K562 (cell line): ENCODE measurements at regions not wholly inside any gene's neighbourhood (a gene's known extent, or its start where the extent isn't known, plus 50 kb on each side); places are given as distances from the start of the nearest gene placed in this dataset.

ENCODE experiments used
- ATAC-seq: fragments of 200-7000 bp; cut with Tn5 transposase; 3 replicates; pipeline ENCODE4 v1.9.1; 2020; ENCODE audit warnings: moderate library complexity
- BruUV-seq: library from RNA; stranded (reverse); fragments of 400-500 nt; replicated peaks from 2 replicates; lab custom pipeline; 2021; lab: Mats Ljungman, UMichigan
- CTCF ChIA-PET: fragments of 300-600 bp; formaldehyde crosslinking; extraction: SDS; loops from one replicate; lab custom pipeline; 2021; ENCODE audit warnings: low intra/inter-chr PET ratio; lab: Yijun Ruan, JAX
- POLR2A ChIA-PET: fragments of 300-600, 350-650 bp; sonication (Branson Sonifier 250); formaldehyde crosslinking; extraction: SDS; loops from one replicate; lab custom pipeline; 2021; ENCODE audit warnings: antibody characterized with exemption, inconsistent platforms; lab: Yijun Ruan, JAX
- DNase-seq, 4 experiments: peaks; one replicate each; pipeline versions ENCODE4 v3.0.0 to v3.0.0-alpha.2; 2011 to 2018; ENCODE audit warnings: low spot score in 3 of 4, mixed read lengths in 3 of 4; ENCODE audit errors: extremely low read depth in 1 of 4
- FAIRE-seq: peaks from 2 replicates; lab custom pipeline; 2011; peaks lifted over from hg19 to GRCh38; lab: Jason Lieb, UNC
- H2AFZ ChIP-seq: 2 replicates; pipeline ENCODE4 v1.6.0; 2011; ENCODE audit warnings: low read depth, low read length, control low read depth, inconsistent platforms
- H3K27ac ChIP-seq: fragments of 200-600 bp; 3 replicates; pipeline ENCODE4 v1.8.0; 2011; ENCODE audit warnings: low read depth, mild to moderate bottlenecking, control low read depth, inconsistent platforms, low read length, moderate library complexity, mixed read lengths; ENCODE audit errors: extremely low read depth
- H3K27me3 ChIP-seq, 2 experiments: fragments of 300-600 bp in 1 of 2; 2 replicates in 1 of 2; 3 replicates in 1 of 2; pipeline versions ENCODE4 v1.6.0 to v1.8.0; 2011; ENCODE audit warnings: inconsistent platforms in 2 of 2, low read length in 2 of 2, mild to moderate bottlenecking in 1 of 2, mixed read lengths in 1 of 2, moderate library complexity in 1 of 2; ENCODE audit not compliant: control insufficient read depth in 2 of 2, insufficient read depth in 2 of 2
- H3K36me3 ChIP-seq: fragments of 300-600 bp; 3 replicates; pipeline ENCODE4 v1.8.0; 2011; ENCODE audit warnings: mild to moderate bottlenecking, low read length, inconsistent platforms; ENCODE audit not compliant: control insufficient read depth, insufficient read depth
- H3K4me1 ChIP-seq, 2 experiments: fragments of 200-600 bp in 1 of 2; replicated peaks in 1 of 2; 2 replicates in 1 of 2; 3 replicates in 1 of 2; pipeline versions ENCODE4 v1.5.1 to v1.8.0; 2011; ENCODE audit warnings: inconsistent platforms in 2 of 2, low read length in 2 of 2, mild to moderate bottlenecking in 1 of 2, mixed read lengths in 1 of 2, moderate library complexity in 1 of 2; ENCODE audit not compliant: control insufficient read depth in 2 of 2, insufficient read depth in 2 of 2
- H3K4me2 ChIP-seq: 2 replicates; pipeline ENCODE4 v1.6.1; 2011; ENCODE audit warnings: low read length, control low read depth, inconsistent platforms, mixed read lengths; ENCODE audit not compliant: insufficient read depth
- H3K4me3 ChIP-seq: fragments of 200-600 bp; sonication (generic), shearing (Covaris generic); 2 replicates; pipeline ENCODE4 v1.5.1; 2016; ENCODE audit warnings: control low read depth, inconsistent platforms
- H3K79me2 ChIP-seq: fragments of 200-600 bp; 3 replicates; pipeline ENCODE4 v1.8.0; 2011; ENCODE audit warnings: low read length, inconsistent platforms; ENCODE audit not compliant: control insufficient read depth, insufficient read depth
- H3K9ac ChIP-seq, 2 experiments: 2 replicates each; pipeline versions ENCODE4 v1.6.0 to v1.6.1; 2011; ENCODE audit warnings: low read depth in 2 of 2, low read length in 2 of 2, control low read depth in 1 of 2, inconsistent platforms in 1 of 2, mild to moderate bottlenecking in 1 of 2, mixed read lengths in 1 of 2; ENCODE audit not compliant: insufficient read depth in 1 of 2
- H3K9me1 ChIP-seq: one replicate; pipeline ENCODE4 v1.6.0; 2011; ENCODE audit warnings: inconsistent platforms, mild to moderate bottlenecking, low read length, moderate library complexity; ENCODE audit not compliant: control insufficient read depth, insufficient read depth
- H3K9me3 ChIP-seq: replicated peaks from 2 replicates; pipeline ENCODE4 v1.5.1; 2011; ENCODE audit warnings: low read depth, low read length, inconsistent platforms; ENCODE audit not compliant: control insufficient read depth, insufficient read depth
- H4K20me1 ChIP-seq: replicated peaks from 2 replicates; pipeline ENCODE4 v1.6.1; 2011; ENCODE audit warnings: low read length, inconsistent platforms, mixed read lengths; ENCODE audit not compliant: control insufficient read depth, insufficient read depth
- ARHGAP35 ChIP-seq: fragments of 450-650 bp; IDR thresholded peaks from 2 replicates; pipeline ENCODE4 v1.6.1; 2018; ENCODE audit not compliant: partially characterized antibody
- ESRRB ChIP-seq: fragments of 250-450 bp; sonication (Bioruptor Pico); IDR thresholded peaks from 2 replicates; pipeline ENCODE4 v1.5.0; 2020; ENCODE audit warnings: mild to moderate bottlenecking, moderate library complexity, borderline replicate concordance
- EZH2 ChIP-seq: IDR thresholded peaks from 2 replicates; pipeline ENCODE4 v1.6.1; 2012; ENCODE audit warnings: low read depth, mild to moderate bottlenecking, inconsistent platforms, low read length, borderline replicate concordance
- FOXA3 ChIP-seq, 2 experiments: fragments of 450-650 bp in 1 of 2; sonication (generic) in 1 of 2; formaldehyde crosslinking; IDR thresholded peaks in 1 of 2; conservative IDR thresholded peaks in 1 of 2; 2 replicates each; pipeline versions ENCODE4 v1.4.0 to v1.8.0; 2020 to 2022; ENCODE audit warnings: mild to moderate bottlenecking in 2 of 2, missing genetic modification reagents in 1 of 2
- FOXJ3 ChIP-seq: sonication (generic); formaldehyde crosslinking; IDR thresholded peaks from 2 replicates; pipeline ENCODE4 v1.4.0; 2020; ENCODE audit warnings: mild to moderate bottlenecking, missing genetic modification reagents
- GTF2A2 ChIP-seq: IDR thresholded peaks from 2 replicates; pipeline ENCODE4 v1.6.1; 2016; ENCODE audit warnings: mild to moderate bottlenecking, missing genetic modification characterization, missing compliant biosample characterization
- HDGF ChIP-seq: fragments of 450-650 bp; IDR thresholded peaks from 2 replicates; pipeline ENCODE4 v1.6.1; 2016
- HOXB6 ChIP-seq: fragments of 250-450 bp; sonication (Bioruptor Pico); IDR thresholded peaks from 2 replicates; pipeline ENCODE4 v1.5.1; 2022; ENCODE audit warnings: mild to moderate bottlenecking, borderline replicate concordance
- KDM1A ChIP-seq, 2 experiments: fragments of 450-650 bp; IDR thresholded peaks; 2 replicates each; pipeline ENCODE4 v1.6.1; 2016; ENCODE audit warnings: mild to moderate bottlenecking in 2 of 2
- MCM2 ChIP-seq: fragments of 450-650 bp; IDR thresholded peaks from 2 replicates; pipeline ENCODE4 v1.6.1; 2017; ENCODE audit warnings: low read depth, mild to moderate bottlenecking
- MNT ChIP-seq, 2 experiments: fragments of 450-650 bp; conservative IDR thresholded peaks; 2 replicates each; pipeline ENCODE4 v1.6.1; 2017; ENCODE audit warnings: mild to moderate bottlenecking in 2 of 2, moderate library complexity in 2 of 2
- SMARCE1 ChIP-seq: fragments of 450-650 bp; IDR thresholded peaks from 2 replicates; pipeline ENCODE4 v1.7.1; 2016; ENCODE audit warnings: mild to moderate bottlenecking
- SP2 ChIP-seq: IDR thresholded peaks from 2 replicates; pipeline ENCODE4 v1.6.1; 2011; ENCODE audit warnings: mild to moderate bottlenecking, low read depth, low read length, moderate library complexity; ENCODE audit not compliant: poor library complexity, severe bottlenecking; ENCODE audit errors: extremely low read depth
- ZNF274 ChIP-seq: IDR thresholded peaks from 2 replicates; pipeline ENCODE4 v1.6.1; 2011; ENCODE audit warnings: low read depth, mild to moderate bottlenecking, low read length, moderate library complexity, borderline replicate concordance
- WGBS: fragments of 100-300 bp; shearing (Covaris generic); methylation state at CpG from one replicate; pipeline ENCODE4 v1.1.6; 2016; ENCODE audit warnings: low coverage, mixed read lengths; ENCODE audit not compliant: insufficient coverage; ENCODE audit errors: missing lambda C conversion rate; 5-methylcytosine and 5-hydroxymethylcytosine counted together
- in situ Hi-C: fragments of 300-500 bp; cut with MboI; formaldehyde crosslinking; loops from 4 replicates; pipeline ENCODE4 v1.15.0; 2018; ENCODE audit warnings: inconsistent platforms, mixed read lengths
- intact Hi-C: fragments of 100-400 bp; cut with micrococcal nuclease; formaldehyde crosslinking; loops from 2 replicates; pipeline ENCODE4 v1.14.2; 2022
- TF ChIP-seq, protein P1 (sequence below): sonication (generic); formaldehyde crosslinking; IDR thresholded peaks from 2 replicates; pipeline ENCODE4 v1.8.1; 2023; ENCODE audit warnings: mild to moderate bottlenecking, missing genetic modification reagents
- TF ChIP-seq, protein P2 (sequence below): fragments of 250-450 bp; sonication (Bioruptor Pico); IDR thresholded peaks from 2 replicates; pipeline ENCODE4 v1.8.0; 2022; ENCODE audit warnings: inconsistent platforms, mild to moderate bottlenecking, moderate library complexity, borderline replicate concordance
- TF ChIP-seq, protein P3 (sequence below): sonication (generic); formaldehyde crosslinking; IDR thresholded peaks from 2 replicates; pipeline ENCODE4 v1.8.1; 2022; ENCODE audit warnings: missing genetic modification reagents

DNA sequence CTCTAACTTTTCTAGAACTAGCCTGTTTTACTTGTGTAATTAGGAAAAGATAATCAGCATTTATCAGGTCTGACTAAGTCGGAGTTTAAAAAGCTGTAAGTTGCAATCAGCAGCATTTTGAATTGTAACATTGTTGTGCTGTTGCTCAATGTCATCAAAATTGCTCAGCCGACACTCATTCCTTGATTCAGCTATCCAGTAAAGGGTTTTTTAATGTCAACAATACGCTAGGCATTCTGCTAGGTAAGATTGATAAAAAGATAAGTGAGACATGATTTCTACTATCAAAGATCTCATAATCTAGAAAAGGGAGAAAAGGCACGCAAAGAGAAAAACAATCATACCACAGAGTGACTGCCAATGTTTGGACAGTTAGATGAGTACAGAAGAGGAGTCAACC, 327.1 kb upstream of the CDH2 start:
- FAIRE-seq: no peak
- TF ChIP-seq HOXB6 (no peak), SMARCE1 (no peak), HDGF (no peak), MNT (conservative IDR thresholded peaks at IDR 0.05) (no peak), GTF2A2 (no peak), FOXJ3 (CRISPR knock-in tag) (no peak), SP2 (no peak), MCM2 (no peak), ZNF274 (no peak), FOXA3 (CRISPR knock-in tag; conservative IDR thresholded peaks at IDR 0.05 in 1 of 2, IDR thresholded peaks at IDR 0.05 in 1 of 2) (no peak), KDM1A (IDR thresholded peaks at IDR 0.05) (no peak), ESRRB (CRISPR knock-in tag) (no peak), ARHGAP35 (no peak), EZH2 (no peak)
- TF ChIP-seq, protein P1, sequence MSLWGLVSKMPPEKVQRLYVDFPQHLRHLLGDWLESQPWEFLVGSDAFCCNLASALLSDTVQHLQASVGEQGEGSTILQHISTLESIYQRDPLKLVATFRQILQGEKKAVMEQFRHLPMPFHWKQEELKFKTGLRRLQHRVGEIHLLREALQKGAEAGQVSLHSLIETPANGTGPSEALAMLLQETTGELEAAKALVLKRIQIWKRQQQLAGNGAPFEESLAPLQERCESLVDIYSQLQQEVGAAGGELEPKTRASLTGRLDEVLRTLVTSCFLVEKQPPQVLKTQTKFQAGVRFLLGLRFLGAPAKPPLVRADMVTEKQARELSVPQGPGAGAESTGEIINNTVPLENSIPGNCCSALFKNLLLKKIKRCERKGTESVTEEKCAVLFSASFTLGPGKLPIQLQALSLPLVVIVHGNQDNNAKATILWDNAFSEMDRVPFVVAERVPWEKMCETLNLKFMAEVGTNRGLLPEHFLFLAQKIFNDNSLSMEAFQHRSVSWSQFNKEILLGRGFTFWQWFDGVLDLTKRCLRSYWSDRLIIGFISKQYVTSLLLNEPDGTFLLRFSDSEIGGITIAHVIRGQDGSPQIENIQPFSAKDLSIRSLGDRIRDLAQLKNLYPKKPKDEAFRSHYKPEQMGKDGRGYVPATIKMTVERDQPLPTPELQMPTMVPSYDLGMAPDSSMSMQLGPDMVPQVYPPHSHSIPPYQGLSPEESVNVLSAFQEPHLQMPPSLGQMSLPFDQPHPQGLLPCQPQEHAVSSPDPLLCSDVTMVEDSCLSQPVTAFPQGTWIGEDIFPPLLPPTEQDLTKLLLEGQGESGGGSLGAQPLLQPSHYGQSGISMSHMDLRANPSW (CRISPR knock-in tag): no peak
- TF ChIP-seq, protein P2, sequence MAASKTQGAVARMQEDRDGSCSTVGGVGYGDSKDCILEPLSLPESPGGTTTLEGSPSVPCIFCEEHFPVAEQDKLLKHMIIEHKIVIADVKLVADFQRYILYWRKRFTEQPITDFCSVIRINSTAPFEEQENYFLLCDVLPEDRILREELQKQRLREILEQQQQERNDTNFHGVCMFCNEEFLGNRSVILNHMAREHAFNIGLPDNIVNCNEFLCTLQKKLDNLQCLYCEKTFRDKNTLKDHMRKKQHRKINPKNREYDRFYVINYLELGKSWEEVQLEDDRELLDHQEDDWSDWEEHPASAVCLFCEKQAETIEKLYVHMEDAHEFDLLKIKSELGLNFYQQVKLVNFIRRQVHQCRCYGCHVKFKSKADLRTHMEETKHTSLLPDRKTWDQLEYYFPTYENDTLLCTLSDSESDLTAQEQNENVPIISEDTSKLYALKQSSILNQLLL (CRISPR knock-in tag): no peak
- TF ChIP-seq, protein P3, sequence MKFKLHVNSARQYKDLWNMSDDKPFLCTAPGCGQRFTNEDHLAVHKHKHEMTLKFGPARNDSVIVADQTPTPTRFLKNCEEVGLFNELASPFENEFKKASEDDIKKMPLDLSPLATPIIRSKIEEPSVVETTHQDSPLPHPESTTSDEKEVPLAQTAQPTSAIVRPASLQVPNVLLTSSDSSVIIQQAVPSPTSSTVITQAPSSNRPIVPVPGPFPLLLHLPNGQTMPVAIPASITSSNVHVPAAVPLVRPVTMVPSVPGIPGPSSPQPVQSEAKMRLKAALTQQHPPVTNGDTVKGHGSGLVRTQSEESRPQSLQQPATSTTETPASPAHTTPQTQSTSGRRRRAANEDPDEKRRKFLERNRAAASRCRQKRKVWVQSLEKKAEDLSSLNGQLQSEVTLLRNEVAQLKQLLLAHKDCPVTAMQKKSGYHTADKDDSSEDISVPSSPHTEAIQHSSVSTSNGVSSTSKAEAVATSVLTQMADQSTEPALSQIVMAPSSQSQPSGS: no peak
- TF ChIP-seq, all 486 proteins: peak for 0
- CTCF ChIA-PET: no interaction called here
- Histone ChIP-seq H3K9me1 (no peaks in the 10 kb centered on the region), H3K4me2 (no peak overlapping the region), H3K4me1 (no peaks in the 10 kb centered on the region), H3K27me3 (no peaks in the 10 kb centered on the region), H3K27ac (no peak overlapping the region), H3K9me3 (no peaks in the 10 kb centered on the region), H3K36me3 (no peaks in the 10 kb centered on the region), H3K79me2 (no peaks in the 10 kb centered on the region), H3K9ac (no peak overlapping the region), H2AFZ (no peak overlapping the region), H3K4me3 (no peak overlapping the region), H4K20me1 (no peaks in the 10 kb centered on the region)
- WGBS: 0% methylated on average over 4 of the region's 4 CpGs
- intact Hi-C loops (no loop called here), in situ Hi-C loops (no loop called here)
- no peak for ATAC-seq
- POLR2A ChIA-PET: no interaction called here
- BruUV-seq: no TSS peak
- no peak for DNase-seq
